B cell (primary cell): ENCODE measurements at regions not wholly inside any gene's neighbourhood (a gene's known extent, or its start where the extent isn't known, plus 50 kb on each side); places are given as distances from the start of the nearest gene placed in this dataset.

Experiments used
- CTCF ChIP-seq: fragments of 200-600 bp; IDR thresholded peaks from one replicate; pipeline ENCODE4 v1.8.0; 2022; ENCODE audit warnings: antibody characterized with exemption, mild to moderate bottlenecking
- EZH2 ChIP-seq: IDR thresholded peaks from 2 replicates; pipeline ENCODE4 v1.6.1; 2012; ENCODE audit warnings: borderline replicate concordance, low read depth, mild to moderate bottlenecking, moderate library complexity, low read length; ENCODE audit not compliant: insufficient read depth, poor library complexity, severe bottlenecking

- TF ChIP-seq CTCF, result no peak
- TF ChIP-seq EZH2, result no peak
Measured at GRCh38 chr20:56779452-56780143, 150.5 kb downstream of the TFAP2C start.
